IMR-90 (cell line): ENCODE measurements at regions not wholly inside any gene's neighbourhood (a gene's known extent, or its start where the extent isn't known, plus 50 kb on each side); places are given as distances from the start of the nearest gene placed in this dataset.

ENCODE experiments used
- ATAC-seq: fragments of 200-7000 bp; cut with Tn5 transposase; 2 replicates; pipeline ENCODE4 v1.9.1; 2020; ENCODE audit warnings: low read depth, mild to moderate bottlenecking, moderate library complexity
- BruUV-seq: library from RNA; stranded (reverse); fragments of 400-500 nt; replicated peaks from 2 replicates; lab custom pipeline; 2021; lab: Mats Ljungman, UMichigan
- CTCF ChIA-PET: fragments of 300-600 bp; formaldehyde crosslinking; extraction: SDS; loops from one replicate; lab custom pipeline; 2021; ENCODE audit warnings: antibody characterized with exemption; lab: Yijun Ruan, JAX
- POLR2A ChIA-PET: fragments of 300-600 bp; sonication (Branson Sonifier 250); formaldehyde crosslinking; loops from one replicate; lab custom pipeline; 2022; ENCODE audit warnings: antibody characterized with exemption; ENCODE audit not compliant: unreplicated experiment; lab: Charles Lee
- DNase-seq: peaks from one replicate; pipeline ENCODE4 v3.0.0; 2013
- H2AFZ ChIP-seq: replicated peaks from 2 replicates; pipeline ENCODE3; 2013; ENCODE audit warnings: low read length, mild to moderate bottlenecking; ENCODE audit not compliant: poor library complexity
- H2AK5ac ChIP-seq: 2 replicates; pipeline ENCODE4 v1.6.1; 2013; ENCODE audit warnings: low read depth, low read length, inconsistent platforms
- H2AK9ac ChIP-seq: replicated peaks from 2 replicates; pipeline ENCODE3; 2013; ENCODE audit warnings: mild to moderate bottlenecking, low read depth, low read length, moderate library complexity; ENCODE audit not compliant: poor library complexity
- H2BK120ac ChIP-seq: 2 replicates; pipeline ENCODE4 v1.6.1; 2013; ENCODE audit warnings: low read depth, low read length, inconsistent platforms
- H2BK15ac ChIP-seq: 3 replicates; pipeline ENCODE4 v1.6.1; 2013; ENCODE audit warnings: low read depth, low read length, inconsistent platforms
- H2BK20ac ChIP-seq: 2 replicates; pipeline ENCODE4 v1.6.1; 2013; ENCODE audit warnings: low read depth, mild to moderate bottlenecking, inconsistent platforms, low read length, moderate library complexity
- H2BK5ac ChIP-seq: 2 replicates; pipeline ENCODE4 v1.6.1; 2013; ENCODE audit warnings: mild to moderate bottlenecking, low read depth, low read length, inconsistent platforms; ENCODE audit not compliant: poor library complexity, severe bottlenecking
- H3K14ac ChIP-seq: replicated peaks from 2 replicates; pipeline ENCODE4 v1.6.1; 2013; ENCODE audit warnings: low read depth, low read length, inconsistent platforms
- H3K18ac ChIP-seq: 2 replicates; pipeline ENCODE4 v1.6.1; 2013; ENCODE audit warnings: low read depth, low read length, control low read depth
- H3K23ac ChIP-seq: 2 replicates; pipeline ENCODE4 v1.6.1; 2013; ENCODE audit warnings: low read depth, low read length, inconsistent platforms
- H3K27ac ChIP-seq: 2 replicates; pipeline ENCODE4 v1.5.1; 2013; ENCODE audit warnings: mild to moderate bottlenecking, control low read depth, low read length; ENCODE audit not compliant: insufficient read depth
- H3K27me3 ChIP-seq: 2 replicates; pipeline ENCODE4 v1.6.1; 2013; ENCODE audit warnings: low read length; ENCODE audit not compliant: control insufficient read depth, insufficient read depth
- H3K36me3 ChIP-seq: 2 replicates; pipeline ENCODE4 v1.6.1; 2013; ENCODE audit warnings: low read length, mixed read lengths; ENCODE audit not compliant: control insufficient read depth, insufficient read depth
- H3K4ac ChIP-seq: 2 replicates; pipeline ENCODE4 v1.6.1; 2013; ENCODE audit warnings: low read depth, low read length, inconsistent platforms
- H3K4me1 ChIP-seq: 2 replicates; pipeline ENCODE4 v1.6.1; 2013; ENCODE audit warnings: low read length, mixed read lengths; ENCODE audit not compliant: control insufficient read depth, insufficient read depth
- H3K4me2 ChIP-seq: 2 replicates; pipeline ENCODE4 v1.6.1; 2013; ENCODE audit warnings: low read depth, mild to moderate bottlenecking, control low read depth, low read length, moderate library complexity
- H3K4me3 ChIP-seq: 2 replicates; pipeline ENCODE4 v1.5.1; 2013; ENCODE audit warnings: low read depth, mild to moderate bottlenecking, control low read depth, low read length, moderate library complexity; ENCODE audit not compliant: insufficient read depth
- H3K56ac ChIP-seq: 2 replicates; pipeline ENCODE4 v1.6.1; 2013; ENCODE audit warnings: low read length, inconsistent platforms; ENCODE audit not compliant: insufficient read depth; ENCODE audit errors: extremely low read depth
- H3K79me1 ChIP-seq, 2 experiments: 2 replicates each; pipeline ENCODE4 v1.6.1; 2013; ENCODE audit warnings: low read length in 2 of 2, inconsistent platforms in 1 of 2, low read depth in 1 of 2
- H3K9ac ChIP-seq: 2 replicates; pipeline ENCODE4 v1.6.1; 2013; ENCODE audit warnings: low read depth, low read length, control low read depth
- H3K9me1 ChIP-seq: 2 replicates; pipeline ENCODE4 v1.6.1; 2013; ENCODE audit warnings: low read length, inconsistent platforms; ENCODE audit not compliant: insufficient read depth
- H3K9me3 ChIP-seq: 2 replicates; pipeline ENCODE4 v1.6.1; 2013; ENCODE audit warnings: low read length; ENCODE audit not compliant: control insufficient read depth, insufficient read depth
- H4K20me1 ChIP-seq: 2 replicates; pipeline ENCODE4 v1.6.1; 2013; ENCODE audit warnings: low read length, inconsistent platforms; ENCODE audit not compliant: insufficient read depth
- H4K5ac ChIP-seq: 2 replicates; pipeline ENCODE4 v1.6.1; 2013; ENCODE audit warnings: mild to moderate bottlenecking, low read depth, low read length, control low read depth
- H4K8ac ChIP-seq, 2 experiments: 2 replicates each; pipeline ENCODE4 v1.6.1; 2013; ENCODE audit warnings: low read depth in 2 of 2, low read length in 2 of 2, control low read depth in 1 of 2, inconsistent platforms in 1 of 2
- H4K91ac ChIP-seq: 2 replicates; pipeline ENCODE4 v1.6.1; 2013; ENCODE audit warnings: low read depth, low read length, inconsistent platforms; ENCODE audit not compliant: insufficient read depth
- CEBPB ChIP-seq: IDR thresholded peaks from 2 replicates; pipeline ENCODE4 v1.6.1; 2012; ENCODE audit warnings: low read depth, low read length, improper control_type of control experiment
- POLR2A ChIP-seq: IDR thresholded peaks from 2 replicates; pipeline ENCODE4 v1.6.1; 2012; ENCODE audit warnings: mild to moderate bottlenecking, low read depth, low read length
- WGBS, 2 experiments: methylation state at CpG; one replicate each; pipeline versions ENCODE4 v1.1.5 to v1.1.7; 2013; ENCODE audit warnings: missing lambda C conversion rate in 2 of 2; ENCODE audit not compliant: insufficient read length in 1 of 2; ENCODE audit errors: extremely low coverage in 2 of 2; 5-methylcytosine and 5-hydroxymethylcytosine counted together
- dilution Hi-C: fragments of 300-500 bp; cut with HindIII; formaldehyde crosslinking; loops from one replicate; pipeline ENCODE4 v1.14.3; 2018; ENCODE audit warnings: low sequenced_read_pairs; ENCODE audit not compliant: unreplicated experiment
- in situ Hi-C: fragments of 300-500 bp; cut with MboI; formaldehyde crosslinking; loops from 3 replicates; pipeline ENCODE4 v1.14.3; 2019; ENCODE audit warnings: low sequenced_read_pairs, inconsistent platforms, mixed read lengths
- intact Hi-C: fragments of 100-400 bp; cut with micrococcal nuclease; formaldehyde crosslinking; loops from 2 replicates; pipeline ENCODE4 v1.10.0; 2022

GRCh38 chr12:89140141-89140540, 212.2 kb downstream of the DUSP6 start:
- Histone ChIP-seq H2AK5ac (no peak overlapping the region), H3K79me1 (no peaks in the 10 kb centered on the region), H3K27ac (no peak overlapping the region), H4K20me1 (no peaks in the 10 kb centered on the region), H2BK15ac (no peak overlapping the region), H3K27me3 (no peaks in the 10 kb centered on the region), H3K36me3 (no peaks in the 10 kb centered on the region), H4K91ac (no peak overlapping the region), H3K4me1 (peaks cover 4% of the 10 kb centered on the region), H2BK5ac (no peak overlapping the region), H3K56ac (no peak overlapping the region), H3K9me3 (no peaks in the 10 kb centered on the region), H4K5ac (no peak overlapping the region), H3K9ac (no peak overlapping the region), H2AFZ (no peak overlapping the region), H3K9me1 (peaks cover 4% of the 10 kb centered on the region), H3K4me3 (no peak overlapping the region), H2AK9ac (no peak overlapping the region), H2BK120ac (no peak overlapping the region), H4K8ac (no peak overlapping the region), H3K18ac (no peak overlapping the region), H2BK20ac (no peak overlapping the region), H3K4me2 (no peak overlapping the region), H3K4ac (no peak overlapping the region), H3K14ac (no peak overlapping the region), H3K23ac (no peak overlapping the region)
- no TSS peak for BruUV-seq
- WGBS, 2 experiments: no CpG with 5 or more reads among the region's 1 CpG
- intact Hi-C loops (no loop called here), in situ Hi-C loops (no loop called here), dilution Hi-C loops (no loop called here)
- ChIA-PET POLR2A (no interaction called here), CTCF (no interaction called here)
- ATAC-seq: peak; percentile 42
- DNase-seq: peak; percentile 54
- TF ChIP-seq CEBPB (peak; percentile 36; the same call in 1 of the 2 replicates), POLR2A (no peak)
